Right lobe of liver (tissue), 6 donors: ENCODE measurements at regions not wholly inside any gene's neighbourhood (a gene's known extent, or its start where the extent isn't known, plus 50 kb on each side); places are given as distances from the start of the nearest gene placed in this dataset.
A peak's percentile ranks its signal among the peaks of the same experiment; 100 is the strongest.

ENCODE experiments used
- ATAC-seq, 4 donors: fragments of 200-7000 bp; cut with Tn5 transposase; one replicate each; pipeline ENCODE4 v1.9.1; 2020; ENCODE audit warnings: mild to moderate bottlenecking in 4 of 4, moderate library complexity in 4 of 4
- DNase-seq, 3 donors: peaks; one replicate each; pipeline ENCODE4 v3.0.0-alpha.2; 2020
- H3K27ac ChIP-seq, 3 donors: fragments of 200-600 bp; one replicate each; pipeline ENCODE4 v1.8.0; 2022
- H3K27me3 ChIP-seq, 2 donors: fragments of 200-600 bp; one replicate each; pipeline ENCODE4 v1.8.0; 2022
- H3K36me3 ChIP-seq, 4 donors: fragments of 200-600 bp; sonication (generic) in 1 of 4; one replicate each; pipeline versions ENCODE4 v1.5.1 to v1.8.0; 2017 to 2022; ENCODE audit warnings: control low read depth in 1 of 4
- H3K4me1 ChIP-seq, 4 donors: fragments of 200-600 bp; sonication (generic) in 1 of 4; one replicate each; pipeline versions ENCODE4 v1.5.1 to v1.8.0; 2017 to 2022; ENCODE audit warnings: control low read depth in 1 of 4
- H3K4me3 ChIP-seq, 3 donors: fragments of 200-600 bp; one replicate each; pipeline ENCODE4 v1.8.0; 2022
- H3K9me3 ChIP-seq, 4 donors: fragments of 200-600 bp; sonication (generic) in 1 of 4; one replicate each; pipeline versions ENCODE4 v1.5.1 to v1.8.0; 2017 to 2022; ENCODE audit warnings: control low read depth in 1 of 4
- POLR2A ChIP-seq: fragments of 450-650 bp; IDR thresholded peaks from one replicate; pipeline ENCODE4 v1.6.1; 2017; ENCODE audit warnings: antibody characterized with exemption, mild to moderate bottlenecking
- whole genome bisulfite sequencing: methylation state at CpG from one replicate; pipeline ENCODE4 v1.1.6; 2018; ENCODE audit warnings: low coverage, low lambda C conversion rate; ENCODE audit not compliant: insufficient coverage; ENCODE audit errors: missing lambda C conversion rate; 5-methylcytosine and 5-hydroxymethylcytosine counted together
- intact Hi-C, 2 donors: fragments of 100-400 bp; cut with DNase I; formaldehyde crosslinking; loops; one replicate each; pipeline versions ENCODE4 v1.11.2 to v1.14.1; 2022
- TF ChIP-seq, protein P1 (sequence below), 4 donors: fragments of 200-600 bp in 3 of 4; fragments of 450-650 bp in 1 of 4; IDR thresholded peaks; one replicate each; pipeline versions ENCODE4 v1.5.1 to v1.8.0; 2016 to 2022; ENCODE audit warnings: antibody characterized with exemption in 4 of 4, mild to moderate bottlenecking in 2 of 4
- donor health status: DM: no; HTN: yes; CAD: no.
- donor health status: DM: no; HTN: no; CAD: no.
- donor health status: DM: no; HTN: no; CAD: no.
- donor health status: DM: no; HTN: yes; CAD: no.
- donor health status: DM: no; HTN: yes; CAD: no.

DNA sequence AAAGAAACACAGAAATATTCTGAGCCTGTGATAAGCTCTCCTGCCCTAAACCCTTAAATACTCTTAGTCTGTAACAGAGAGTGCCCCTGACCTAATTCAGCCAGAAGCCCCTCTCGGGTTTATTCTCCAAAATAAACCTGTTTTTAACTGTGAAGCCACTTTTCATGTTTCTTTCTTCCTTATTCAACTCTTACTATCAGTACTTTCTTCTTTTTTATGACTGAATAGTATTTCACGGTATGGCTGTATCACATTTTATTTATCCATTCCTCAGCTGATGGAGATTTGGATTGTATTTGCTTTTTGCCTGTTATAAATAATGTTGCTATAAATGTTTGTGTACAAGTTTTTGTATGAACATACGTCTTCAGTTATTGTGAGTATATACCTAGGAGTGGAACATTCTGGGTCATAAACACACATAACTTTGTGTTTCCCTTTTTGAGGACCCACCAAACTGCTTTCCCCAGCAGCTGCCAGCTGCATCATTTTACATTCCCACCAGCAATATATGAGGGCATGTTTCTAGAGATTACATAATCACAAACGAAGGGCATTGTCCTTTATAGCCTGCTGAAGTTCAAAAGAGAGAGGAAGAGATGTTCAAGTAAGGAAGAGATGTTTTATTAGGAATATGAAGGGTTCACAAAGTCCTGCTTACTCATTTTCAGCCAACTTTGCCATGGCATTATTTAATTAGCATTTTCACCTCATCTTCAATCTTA is 199.4 kb upstream of the NUDT4 start:
- Histone ChIP-seq H3K27ac (no peak overlapping the region), H3K4me3 (no peak overlapping the region), H3K36me3 (no peaks in the 10 kb centered on the region), H3K27me3 (no peaks in the 10 kb centered on the region), H3K4me1 (peaks cover 0 to 25% (median 3%) of the 10 kb centered on the region in 4 donors), H3K9me3 (no peaks in the 10 kb centered on the region)
- ATAC-seq: peak in 1 of 4 donors; percentile 23
- no peak for DNase-seq
- intact Hi-C loops: no loop called here
- WGBS: 64% methylated on average over 4 of the region's 4 CpGs
- no peak for TF ChIP-seq POLR2A
- TF ChIP-seq, protein P1, sequence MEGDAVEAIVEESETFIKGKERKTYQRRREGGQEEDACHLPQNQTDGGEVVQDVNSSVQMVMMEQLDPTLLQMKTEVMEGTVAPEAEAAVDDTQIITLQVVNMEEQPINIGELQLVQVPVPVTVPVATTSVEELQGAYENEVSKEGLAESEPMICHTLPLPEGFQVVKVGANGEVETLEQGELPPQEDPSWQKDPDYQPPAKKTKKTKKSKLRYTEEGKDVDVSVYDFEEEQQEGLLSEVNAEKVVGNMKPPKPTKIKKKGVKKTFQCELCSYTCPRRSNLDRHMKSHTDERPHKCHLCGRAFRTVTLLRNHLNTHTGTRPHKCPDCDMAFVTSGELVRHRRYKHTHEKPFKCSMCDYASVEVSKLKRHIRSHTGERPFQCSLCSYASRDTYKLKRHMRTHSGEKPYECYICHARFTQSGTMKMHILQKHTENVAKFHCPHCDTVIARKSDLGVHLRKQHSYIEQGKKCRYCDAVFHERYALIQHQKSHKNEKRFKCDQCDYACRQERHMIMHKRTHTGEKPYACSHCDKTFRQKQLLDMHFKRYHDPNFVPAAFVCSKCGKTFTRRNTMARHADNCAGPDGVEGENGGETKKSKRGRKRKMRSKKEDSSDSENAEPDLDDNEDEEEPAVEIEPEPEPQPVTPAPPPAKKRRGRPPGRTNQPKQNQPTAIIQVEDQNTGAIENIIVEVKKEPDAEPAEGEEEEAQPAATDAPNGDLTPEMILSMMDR (IDR thresholded peaks at IDR 0.05): no peak

DNA sequence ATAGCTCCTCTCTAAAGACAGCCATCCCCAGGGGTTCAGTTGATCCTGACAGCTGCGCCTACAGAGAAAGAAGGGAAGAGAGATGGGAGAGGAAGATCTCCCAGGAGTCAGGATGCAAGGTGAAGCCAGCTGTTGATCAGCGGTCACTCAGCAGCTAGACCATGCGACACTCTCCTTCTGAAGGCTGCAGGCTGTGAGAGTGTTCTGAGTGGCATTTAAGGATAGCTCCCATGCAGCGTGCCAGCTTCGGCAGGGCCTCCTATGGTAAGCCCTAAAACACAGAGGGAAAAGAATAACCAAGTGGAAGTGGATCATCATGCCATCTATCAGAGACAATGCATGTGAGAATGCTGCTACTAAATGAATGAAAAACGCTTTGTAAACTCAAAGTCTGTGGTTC is 197.9 kb upstream of the NUDT4 start:
- H3K4me3 ChIP-seq: no peak overlapping the region
- intact Hi-C loops: no loop called here
- DNase-seq: no peak
- no peak for ATAC-seq
- WGBS: 100% methylated on average over 4 of the region's 6 CpGs
- no peaks in the 10 kb centered on the region for H3K9me3 ChIP-seq
- TF ChIP-seq, protein P1 (IDR thresholded peaks at IDR 0.05): no peak
- no peak for TF ChIP-seq POLR2A
- H3K27ac ChIP-seq: no peak overlapping the region
- peaks cover 0 to 19% (median 0%) of the 10 kb centered on the region in 4 donors for H3K4me1 ChIP-seq
- H3K27me3 ChIP-seq: no peaks in the 10 kb centered on the region
- no peaks in the 10 kb centered on the region for H3K36me3 ChIP-seq

DNA sequence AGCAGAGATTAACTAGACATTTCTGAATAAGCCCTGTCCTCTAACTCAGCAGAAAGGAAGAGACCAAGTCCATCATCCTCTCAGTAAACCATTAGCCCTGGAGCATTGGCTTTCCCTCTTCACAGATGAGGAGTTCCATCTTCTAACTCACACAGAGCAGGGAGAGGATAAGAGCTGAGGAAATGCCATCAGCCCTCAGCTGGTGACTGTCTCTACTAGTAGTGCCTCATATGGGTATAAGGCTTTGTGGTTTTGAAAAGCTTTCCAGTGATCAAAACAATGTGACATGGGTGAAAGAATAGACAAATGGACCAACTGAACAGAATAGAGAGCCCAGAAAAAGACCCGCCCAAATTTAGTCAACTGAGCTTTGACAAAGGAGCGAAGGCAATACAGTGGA is 197.2 kb upstream of the NUDT4 start:
- Histone ChIP-seq H3K27ac (no peak overlapping the region), H3K4me1 (peaks cover 0 to 17% (median 0%) of the 10 kb centered on the region in 4 donors), H3K36me3 (no peaks in the 10 kb centered on the region), H3K27me3 (no peaks in the 10 kb centered on the region), H3K9me3 (no peaks in the 10 kb centered on the region), H3K4me3 (no peak overlapping the region)
- WGBS: 95% methylated on average over 2 of the region's 2 CpGs
- no peak for ATAC-seq
- intact Hi-C loops: no loop called here
- DNase-seq: no peak
- TF ChIP-seq, protein P1 (IDR thresholded peaks at IDR 0.05): no peak
- no peak for TF ChIP-seq POLR2A

DNA sequence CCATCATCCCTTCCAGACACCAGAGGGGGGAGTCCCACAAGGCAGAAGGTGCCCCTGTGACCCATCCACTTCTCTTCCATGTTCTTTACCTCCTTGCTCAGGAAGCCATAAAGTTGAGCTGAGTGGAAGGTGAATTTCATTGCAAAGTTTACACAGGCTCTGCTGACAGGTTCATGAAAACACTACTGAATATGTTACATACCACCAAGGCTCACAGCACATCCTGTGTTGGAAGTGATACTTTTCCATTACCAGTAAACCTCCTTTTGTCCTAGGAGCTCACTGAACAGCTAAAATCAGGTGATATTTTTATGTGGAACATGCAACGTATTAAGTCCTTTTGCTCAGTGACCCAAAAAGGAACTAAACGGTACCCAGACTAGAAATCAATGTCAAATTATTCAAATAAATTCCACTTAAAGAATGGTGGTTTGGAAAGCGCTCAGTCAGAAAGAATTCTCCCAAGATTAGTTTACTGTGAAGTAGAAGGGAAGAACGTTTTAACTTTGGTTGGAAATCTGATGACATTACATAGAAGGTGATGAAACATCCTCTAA is 196.2 kb upstream of the NUDT4 start:
- no peaks in the 10 kb centered on the region for H3K27me3 ChIP-seq
- no peak for DNase-seq
- ATAC-seq: no peak
- H3K4me1 ChIP-seq: peaks cover 0 to 8% (median 0%) of the 10 kb centered on the region in 4 donors
- no peaks in the 10 kb centered on the region for H3K36me3 ChIP-seq
- TF ChIP-seq, protein P1 (IDR thresholded peaks at IDR 0.05): no peak
- no peak for TF ChIP-seq POLR2A
- intact Hi-C loops: no loop called here
- H3K4me3 ChIP-seq: no peak overlapping the region
- no peaks in the 10 kb centered on the region for H3K9me3 ChIP-seq
- WGBS: 76% methylated on average over 4 of the region's 4 CpGs
- no peak overlapping the region for H3K27ac ChIP-seq
